GM19351 (cell line): ENCODE measurements at regions not wholly inside any gene's neighbourhood (a gene's known extent, or its start where the extent isn't known, plus 50 kb on each side); places are given as distances from the start of the nearest gene placed in this dataset.

Source experiments
- ATAC-seq: cut with Tn5 transposase; IDR thresholded peaks from one replicate; pipeline ENCODE4 v1.9.1; 2021; ENCODE audit warnings: mild to moderate bottlenecking, moderate library complexity; ENCODE audit not compliant: unreplicated experiment

- no peak for ATAC-seq
Observed at GRCh38 chr17:79506150-79506870, 104.5 kb downstream of the RBFOX3 start.

DNA sequence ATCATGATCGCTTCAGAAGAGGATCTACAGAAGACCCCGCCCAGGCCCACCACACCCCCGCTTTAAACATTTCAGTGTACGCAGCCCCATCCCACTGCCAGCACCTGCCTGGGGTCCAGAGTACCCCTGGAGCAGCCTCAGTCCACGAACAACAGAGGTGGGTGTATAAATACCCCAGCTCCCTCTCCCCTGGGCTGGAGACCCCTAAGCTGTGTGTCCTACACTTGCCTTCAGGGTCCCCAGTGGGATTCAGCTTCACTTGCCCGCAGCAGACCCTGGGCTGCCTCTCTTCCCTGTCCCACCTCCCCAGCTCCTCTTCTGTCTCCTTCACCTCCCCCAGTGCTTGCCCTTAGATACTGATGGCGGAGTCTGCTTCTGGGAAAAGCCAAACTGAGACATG is 105.7 kb downstream of the RBFOX3 start:
- ATAC-seq: no peak

- no peak for ATAC-seq
Observed at GRCh38 chr17:79504181-79504605, 106.7 kb downstream of the RBFOX3 start.

GRCh38 chr17:79503126-79503839 is 107.6 kb downstream of the RBFOX3 start:
- ATAC-seq: no peak

- ATAC-seq: no peak
Observed at GRCh38 chr17:79501910-79502309, 108.9 kb downstream of the RBFOX3 start.

DNA sequence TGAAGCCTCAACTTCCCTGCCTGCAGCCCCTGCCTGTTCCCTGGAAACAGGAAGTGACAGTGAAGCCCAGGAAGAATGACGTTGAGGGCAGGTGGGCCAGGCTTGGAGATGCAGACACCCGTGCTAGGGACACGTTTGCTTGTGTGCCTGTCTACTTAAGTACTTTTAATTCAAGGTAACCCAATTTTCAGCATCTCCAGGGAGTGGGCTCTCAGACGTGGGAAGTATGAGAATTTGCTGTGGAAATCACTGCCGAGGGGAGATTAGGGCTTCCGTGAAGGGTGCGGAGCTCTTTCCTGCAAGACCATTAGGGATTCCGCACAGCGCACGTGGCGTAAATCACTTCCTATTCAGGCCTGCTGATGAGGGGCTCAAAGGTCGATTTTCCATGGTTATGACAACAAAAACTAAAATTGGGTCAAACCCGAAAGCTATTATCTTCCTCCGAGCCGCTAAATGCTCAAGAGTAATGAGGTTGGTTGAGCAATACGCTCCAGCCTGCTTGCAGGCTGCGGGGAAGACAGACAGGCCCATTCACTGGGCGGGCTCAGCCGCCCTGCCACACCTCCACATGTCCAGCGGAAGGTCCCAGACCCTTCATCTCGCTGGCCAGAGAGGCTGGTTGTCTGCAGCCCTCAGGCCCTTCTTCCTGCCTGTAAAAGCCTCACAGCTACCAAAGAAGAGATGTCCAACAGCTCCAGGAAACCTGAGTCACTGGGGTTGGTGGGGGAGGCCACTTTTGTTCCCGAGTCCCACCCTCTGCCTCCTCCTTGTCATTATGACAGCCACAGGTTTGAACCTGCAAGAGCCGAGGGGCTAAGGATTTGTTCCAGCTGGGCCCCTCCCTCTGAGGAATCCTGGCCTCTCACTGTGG is 109.9 kb downstream of the RBFOX3 start:
- ATAC-seq: no peak

DNA sequence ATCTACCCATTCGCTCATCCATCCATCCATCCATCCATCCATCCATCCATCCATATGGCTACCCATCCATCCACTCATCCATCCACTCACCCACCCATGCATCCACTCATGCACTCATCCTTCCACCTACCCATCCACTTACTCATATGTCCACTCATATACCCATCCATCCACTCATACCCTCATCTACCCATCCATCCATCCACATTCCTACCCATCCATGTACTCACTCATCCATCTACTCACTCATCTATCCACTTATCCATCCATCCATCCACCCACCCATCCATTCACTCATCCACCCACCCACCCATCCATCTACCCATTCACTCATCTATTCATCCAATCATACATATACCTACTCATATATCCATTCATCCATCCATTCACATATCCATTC is 112.0 kb downstream of the RBFOX3 start:
- ATAC-seq: no peak

DNA sequence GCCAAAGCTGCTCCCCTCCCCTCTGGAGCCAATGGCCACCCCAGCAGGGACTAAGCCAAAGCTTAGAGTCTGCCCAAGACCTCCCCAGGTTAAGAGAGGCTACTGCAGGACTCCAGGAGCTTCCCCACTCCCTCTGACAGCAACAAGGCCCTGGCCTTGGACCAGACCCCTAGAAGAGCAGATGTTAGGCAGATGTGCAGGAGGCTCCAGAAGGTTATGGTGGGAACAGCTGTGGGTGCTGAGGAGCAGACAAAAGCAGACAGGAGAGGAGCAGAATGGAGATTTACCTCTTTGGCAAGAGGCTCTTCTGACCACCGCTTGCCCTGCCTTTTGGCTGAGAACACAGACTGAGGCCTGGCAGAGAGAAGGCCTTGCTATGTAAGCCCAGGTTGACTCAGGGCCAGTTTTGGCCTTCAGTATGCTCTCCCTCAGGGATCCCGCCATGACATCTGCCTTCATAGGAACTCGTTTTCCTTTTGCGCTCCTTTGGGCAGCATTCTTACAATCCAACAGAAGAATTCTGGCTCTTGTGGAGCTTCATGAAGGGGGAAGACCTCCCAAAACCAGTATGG is 113.0 kb downstream of the RBFOX3 start:
- no peak for ATAC-seq

DNA sequence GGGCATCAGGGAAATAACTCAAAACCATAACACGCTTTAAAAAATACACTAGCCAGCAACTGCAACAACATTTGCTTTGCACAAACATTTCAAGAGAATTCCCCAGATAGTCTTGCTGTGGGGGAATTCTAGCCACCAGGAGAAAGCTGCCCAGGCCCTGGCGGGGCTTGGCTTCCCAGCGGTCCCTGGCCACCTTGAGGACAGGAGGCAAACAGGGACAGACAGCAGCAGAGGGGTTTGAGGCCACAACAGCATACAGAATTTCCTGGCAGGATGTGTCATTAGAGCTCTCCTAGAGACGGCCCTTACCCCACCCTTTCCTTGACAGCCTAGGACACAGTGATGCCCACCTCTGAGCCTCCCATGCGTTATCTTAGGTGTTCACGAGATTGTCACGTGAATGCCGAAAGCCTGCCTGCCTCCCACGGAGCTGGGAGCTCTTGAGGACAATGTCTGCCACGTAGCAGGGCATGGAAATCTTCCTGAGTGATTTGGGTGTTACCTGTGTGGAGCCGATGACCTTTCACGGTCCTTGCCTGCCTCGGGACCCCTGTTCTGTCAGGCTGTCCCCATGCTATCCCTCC is 114.3 kb downstream of the RBFOX3 start:
- ATAC-seq: no peak

- ATAC-seq: no peak
Observed at GRCh38 chr17:79495665-79496064, 115.2 kb downstream of the RBFOX3 start.

DNA sequence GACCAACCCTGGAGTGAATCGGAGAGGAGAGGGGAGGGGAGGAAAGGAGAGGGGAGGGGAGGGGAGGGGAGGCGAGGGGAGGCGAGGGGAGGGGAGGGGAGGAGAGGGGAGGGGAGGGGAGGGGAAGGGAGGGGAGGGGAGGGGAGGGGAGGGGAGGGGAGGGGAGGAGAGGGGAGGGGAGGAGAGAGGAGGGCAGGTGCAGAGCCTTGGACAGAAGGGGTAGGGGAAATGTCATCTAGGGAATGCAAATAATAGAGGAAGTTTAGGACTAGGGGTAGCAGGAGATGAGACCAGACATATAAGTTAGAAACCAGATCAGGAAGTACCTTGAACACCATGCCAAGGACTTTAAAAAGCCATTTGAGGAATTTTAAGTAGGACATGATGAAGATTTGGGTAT is 119.8 kb downstream of the RBFOX3 start:
- ATAC-seq: no peak

DNA sequence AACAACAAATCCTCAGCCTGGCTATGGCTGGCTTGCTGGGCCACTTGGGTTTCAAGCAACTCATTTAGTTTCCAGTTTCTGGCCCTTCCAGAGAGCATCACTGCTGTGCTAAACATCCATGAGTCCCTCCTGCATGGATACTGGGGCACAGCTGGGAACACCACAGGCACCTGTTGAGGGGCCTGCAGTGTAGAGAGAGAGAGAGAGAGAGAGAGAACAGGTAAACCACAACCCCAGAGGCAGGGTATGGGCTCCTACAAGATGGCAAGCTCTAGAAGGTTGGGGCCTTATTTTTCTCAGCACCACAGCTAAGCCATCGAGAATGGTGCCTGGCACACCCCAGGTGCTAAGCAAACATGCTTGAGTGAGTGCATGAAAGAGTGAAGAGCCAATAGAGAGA is 120.3 kb downstream of the RBFOX3 start:
- no peak for ATAC-seq

DNA sequence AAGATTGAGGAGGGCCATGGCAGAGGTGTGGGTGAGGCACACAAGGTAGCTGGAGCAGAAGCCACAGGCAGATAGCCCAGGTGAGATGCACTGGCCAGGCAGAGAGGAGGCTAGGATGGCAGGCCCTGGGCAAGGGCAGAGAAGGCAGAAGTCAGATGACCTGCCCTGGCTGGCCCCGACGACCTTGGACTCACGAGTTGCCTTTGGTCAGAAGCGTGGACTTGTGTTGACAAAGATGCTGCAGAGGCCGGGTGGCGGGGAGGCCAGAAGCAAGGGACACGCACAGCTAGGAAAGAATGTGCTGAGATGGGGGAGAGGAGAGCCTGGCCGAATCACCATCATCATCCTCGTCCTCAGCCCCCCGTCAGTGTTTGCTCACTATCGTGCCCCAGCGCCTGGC is 123.7 kb downstream of the RBFOX3 start:
- ATAC-seq: no peak

GRCh38 chr17:79485991-79486390 is 124.9 kb downstream of the RBFOX3 start:
- no peak for ATAC-seq

DNA sequence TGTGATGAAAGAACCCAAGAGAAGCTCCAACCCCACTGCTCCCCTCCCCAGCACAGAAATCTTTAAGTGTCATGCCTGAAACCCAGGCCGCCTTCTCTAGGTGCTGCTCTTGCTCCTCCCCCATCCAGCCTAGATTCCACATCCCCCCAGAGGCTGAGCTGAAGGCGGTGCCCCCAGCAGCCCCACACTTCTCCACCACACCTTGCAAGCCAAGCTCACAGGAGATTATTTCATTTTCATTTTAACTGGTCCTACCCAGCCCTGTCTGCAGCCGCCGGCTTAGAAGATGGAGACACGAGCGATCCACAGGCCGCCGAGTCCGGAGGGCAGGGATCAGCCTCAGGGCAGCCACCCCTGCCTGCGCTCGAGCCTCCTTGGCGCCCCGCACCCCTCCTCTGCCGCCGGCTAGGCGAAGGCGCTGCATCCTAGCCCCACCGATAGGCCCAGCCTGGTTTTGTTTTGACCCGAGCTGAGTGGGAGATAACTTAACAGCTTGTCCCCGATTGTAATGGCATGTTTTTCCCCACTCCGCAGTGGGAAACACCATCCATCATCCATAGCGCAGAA is 125.3 kb downstream of the RBFOX3 start:
- no peak for ATAC-seq

DNA sequence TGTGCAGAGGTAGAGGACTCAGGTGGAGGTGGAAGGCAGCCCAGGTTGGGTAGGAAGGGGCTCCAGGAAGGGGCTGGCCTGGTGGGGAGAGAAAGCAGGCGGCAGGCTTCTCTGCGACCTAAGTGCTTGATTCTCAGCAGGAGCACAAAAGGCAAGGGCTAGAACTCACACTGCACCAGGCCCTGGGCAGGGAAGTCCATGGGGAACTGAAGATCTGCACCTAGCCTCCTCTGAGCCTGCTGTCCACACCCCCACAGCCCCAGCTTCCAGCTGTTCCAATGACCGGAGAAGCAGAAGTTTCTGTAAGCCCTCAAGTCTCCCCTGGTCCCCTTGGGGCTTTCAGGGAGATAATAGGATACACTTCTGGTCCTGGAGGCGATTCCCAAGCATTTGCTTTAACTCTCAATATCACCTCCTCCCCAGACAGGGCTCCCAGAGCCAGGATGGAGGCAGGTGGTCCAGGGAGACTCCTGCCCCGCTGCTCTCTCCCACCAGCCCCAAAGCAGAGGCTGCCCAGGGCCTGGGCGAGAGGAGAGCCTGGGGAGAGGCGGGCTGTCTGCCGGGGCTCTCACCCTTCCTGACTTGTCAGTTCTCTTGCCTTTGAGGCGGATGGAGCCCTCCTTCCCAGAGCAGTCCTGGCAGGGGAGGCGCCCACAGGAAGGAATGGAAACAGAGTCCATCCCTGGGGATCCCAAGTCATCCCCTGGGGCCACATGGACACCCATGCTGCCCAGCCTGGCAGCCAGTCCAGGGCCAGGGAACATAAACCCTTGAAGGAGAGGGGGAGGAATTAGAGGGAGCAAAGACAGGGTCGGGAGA is 126.0 kb downstream of the RBFOX3 start:
- ATAC-seq: no peak

DNA sequence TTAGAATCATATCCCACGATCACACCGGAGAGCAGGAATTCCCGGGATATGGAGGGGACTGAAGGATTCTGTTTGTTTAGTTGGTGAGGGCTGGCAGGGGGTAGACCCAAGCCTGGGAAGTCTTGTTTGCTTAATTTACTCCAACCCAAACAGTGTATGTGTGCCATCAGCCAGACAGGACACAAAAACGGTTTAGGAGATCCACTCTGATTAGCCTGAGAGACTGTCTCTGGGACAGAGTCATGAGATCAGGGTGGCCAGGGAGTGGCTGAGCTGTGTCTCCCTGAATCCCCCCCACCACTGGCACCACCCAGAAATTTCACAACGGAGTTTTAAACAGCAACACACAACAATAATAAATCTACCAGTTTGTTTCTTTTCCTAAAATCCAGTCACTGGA is 127.0 kb downstream of the RBFOX3 start:
- no peak for ATAC-seq

DNA sequence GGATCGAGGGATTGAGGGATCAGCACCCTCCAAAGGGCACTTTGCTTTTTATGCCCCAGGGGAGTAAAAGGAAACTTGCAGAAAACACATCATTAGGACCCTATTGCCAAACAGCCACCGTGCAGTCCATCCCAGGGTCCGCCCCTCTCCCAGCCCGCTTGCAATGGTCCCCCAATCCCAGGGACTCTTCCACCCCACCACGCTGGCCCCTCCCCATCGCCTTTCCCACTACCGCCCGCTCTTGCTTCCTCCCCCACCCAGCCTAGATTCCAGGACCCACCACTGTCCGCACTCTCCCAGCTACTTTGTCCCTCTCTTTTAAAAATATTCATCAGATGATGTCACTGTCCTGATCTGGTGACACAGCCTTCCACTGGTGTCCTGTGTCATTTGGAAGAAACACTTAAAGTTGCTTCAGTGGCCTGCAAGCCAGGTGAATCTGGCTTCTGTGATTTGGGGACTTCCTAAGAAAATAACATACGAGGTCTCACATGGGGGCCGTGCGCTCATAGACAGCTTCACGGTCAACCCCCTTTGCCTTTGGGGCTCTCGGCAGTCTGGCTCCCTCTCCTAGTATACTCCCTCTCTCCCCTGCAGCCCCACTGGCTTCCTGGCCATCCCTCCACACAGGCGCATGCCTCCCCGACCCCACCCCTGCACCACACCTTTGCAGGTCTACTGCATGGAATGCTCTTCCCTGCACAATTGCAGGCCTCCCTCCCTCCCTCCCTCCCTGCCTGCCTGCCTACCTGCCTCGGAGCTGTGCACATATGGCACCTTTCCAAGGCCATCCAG is 127.9 kb downstream of the RBFOX3 start:
- no peak for ATAC-seq

- ATAC-seq: no peak
Observed at GRCh38 chr17:79479876-79480275, 131.0 kb downstream of the RBFOX3 start.
